ENCODE measurements at regions not wholly inside any gene's neighbourhood (a gene's known extent, or its start where the extent isn't known, plus 50 kb on each side); places are given as distances from the start of the nearest gene placed in this dataset.

DNA sequence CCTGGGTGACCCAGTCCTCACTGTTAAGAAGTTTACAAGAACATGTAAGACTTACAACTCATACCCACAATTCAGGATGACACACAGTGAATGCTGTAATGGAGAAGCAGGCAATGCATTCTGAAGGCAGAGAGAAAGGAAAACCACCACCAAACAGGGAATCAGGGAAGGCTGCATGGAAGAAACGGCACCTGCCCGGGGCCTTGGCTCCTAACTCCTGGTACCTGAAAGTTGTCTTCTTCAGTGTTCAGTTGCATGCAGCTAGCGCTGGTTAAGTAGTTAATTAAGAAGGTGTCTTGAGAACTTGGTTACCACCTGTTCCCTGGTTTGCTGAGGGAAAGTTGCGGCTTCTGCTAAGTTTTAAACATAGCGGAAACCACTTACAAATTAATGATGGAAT, 57.2 kb downstream of the GPR6 start:
- TF ChIP-seq, protein P1, sequence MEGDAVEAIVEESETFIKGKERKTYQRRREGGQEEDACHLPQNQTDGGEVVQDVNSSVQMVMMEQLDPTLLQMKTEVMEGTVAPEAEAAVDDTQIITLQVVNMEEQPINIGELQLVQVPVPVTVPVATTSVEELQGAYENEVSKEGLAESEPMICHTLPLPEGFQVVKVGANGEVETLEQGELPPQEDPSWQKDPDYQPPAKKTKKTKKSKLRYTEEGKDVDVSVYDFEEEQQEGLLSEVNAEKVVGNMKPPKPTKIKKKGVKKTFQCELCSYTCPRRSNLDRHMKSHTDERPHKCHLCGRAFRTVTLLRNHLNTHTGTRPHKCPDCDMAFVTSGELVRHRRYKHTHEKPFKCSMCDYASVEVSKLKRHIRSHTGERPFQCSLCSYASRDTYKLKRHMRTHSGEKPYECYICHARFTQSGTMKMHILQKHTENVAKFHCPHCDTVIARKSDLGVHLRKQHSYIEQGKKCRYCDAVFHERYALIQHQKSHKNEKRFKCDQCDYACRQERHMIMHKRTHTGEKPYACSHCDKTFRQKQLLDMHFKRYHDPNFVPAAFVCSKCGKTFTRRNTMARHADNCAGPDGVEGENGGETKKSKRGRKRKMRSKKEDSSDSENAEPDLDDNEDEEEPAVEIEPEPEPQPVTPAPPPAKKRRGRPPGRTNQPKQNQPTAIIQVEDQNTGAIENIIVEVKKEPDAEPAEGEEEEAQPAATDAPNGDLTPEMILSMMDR (IDR thresholded peaks at IDR 0.05): no peak
- TF ChIP-seq POLR2AphosphoS5 (IDR thresholded peaks at IDR 0.05): no peak
